ENCODE measurements at regions not wholly inside any gene's neighbourhood (a gene's known extent, or its start where the extent isn't known, plus 50 kb on each side); places are given as distances from the start of the nearest gene placed in this dataset.

DNA sequence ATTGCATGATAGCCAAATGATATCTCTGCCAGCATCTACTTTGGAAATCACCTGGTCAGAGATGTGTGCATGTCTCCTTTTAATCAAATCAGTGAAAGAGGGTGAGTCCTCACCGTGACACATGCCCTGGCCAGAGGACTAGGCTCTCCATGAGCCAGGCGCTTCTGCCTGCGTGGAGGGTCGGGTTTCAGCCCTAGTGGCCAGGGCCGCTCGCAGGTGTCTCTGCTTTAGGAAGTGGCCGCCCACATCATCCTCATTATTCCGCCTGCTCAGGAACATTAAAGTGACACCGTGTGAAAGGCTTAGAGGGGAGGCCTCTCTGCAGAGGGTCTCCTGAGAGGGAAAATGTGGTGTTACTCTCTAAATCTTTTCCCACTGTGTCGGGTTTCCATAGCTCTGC, 173.6 kb upstream of the PRKCQ start:
- Histone ChIP-seq H4K20me1 (ENCODE audit: insufficient read depth) (no peaks in the 10 kb centered on the region), H3K27me3 (ENCODE audit: insufficient read depth, low read length) (no peaks in the 10 kb centered on the region), H3K27ac (ENCODE audit: low read depth, low read length) (no peak overlapping the region), H2AFZ (ENCODE audit: low read depth, low read length, poor library complexity, severe bottlenecking) (no peak overlapping the region), H3K9me3 (ENCODE audit: control insufficient read depth in 1 of 2, insufficient read depth in 1 of 2, low read depth in 1 of 2, low read length in 2 of 2) (no peaks in the 10 kb centered on the region), H3K4me3 (replicated peaks in 1 of 2; ENCODE audit: low read depth in 1 of 2, low read length in 2 of 2) (no peak overlapping the region), H3K4me2 (ENCODE audit: low read length) (0 out of 2 replicates have a peak overlapping the region, but pooled peaks have one; percentile 4), H3K36me3 (ENCODE audit: control insufficient read depth in 1 of 2, insufficient read depth in 2 of 2, low read length in 2 of 2) (no peaks in the 10 kb centered on the region), H3K9me2 (ENCODE audit: insufficient read depth) (no peaks in the 10 kb centered on the region), H3K9ac (ENCODE audit: low read length) (no peak overlapping the region), H3K4me1 (ENCODE audit: control insufficient read depth in 1 of 2, insufficient read depth in 2 of 2, low read length in 2 of 2) (peaks cover 0 to 43% of the 10 kb centered on the region in 2 experiments; a peak in 2 of 4 replicates), H3K79me2 (ENCODE audit: insufficient read depth, low read length) (no peaks in the 10 kb centered on the region)
- DNase-seq (ENCODE audit: low read depth, low spot score) (no peak), ATAC-seq (peak; percentile 73)
- intact Hi-C loops (cut with micrococcal nuclease), result no loop called here
- TF ChIP-seq ZFX (IDR thresholded peaks at IDR 0.05), result no peak
- no peak for TF ChIP-seq POLR2A (IDR thresholded peaks at IDR 0.05; ENCODE audit: borderline replicate concordance, extremely low read depth, insufficient read depth, insufficient read length)
- TF ChIP-seq JUND (IDR thresholded peaks at IDR 0.05), result no peak
- TF ChIP-seq SP1 (IDR thresholded peaks at IDR 0.05; ENCODE audit: low read depth), result no peak
- no peak for TF ChIP-seq SIN3A (IDR thresholded peaks at IDR 0.05; ENCODE audit: low read depth)
- TF ChIP-seq FOSL1 (IDR thresholded peaks at IDR 0.05; ENCODE audit: low read depth), result no peak
- TF ChIP-seq CBX3 (IDR thresholded peaks at IDR 0.05; ENCODE audit: low read depth), result no peak
- no peak for TF ChIP-seq EZH2phosphoT487 (IDR thresholded peaks at IDR 0.05; ENCODE audit: borderline replicate concordance)
- TF ChIP-seq, protein P1, sequence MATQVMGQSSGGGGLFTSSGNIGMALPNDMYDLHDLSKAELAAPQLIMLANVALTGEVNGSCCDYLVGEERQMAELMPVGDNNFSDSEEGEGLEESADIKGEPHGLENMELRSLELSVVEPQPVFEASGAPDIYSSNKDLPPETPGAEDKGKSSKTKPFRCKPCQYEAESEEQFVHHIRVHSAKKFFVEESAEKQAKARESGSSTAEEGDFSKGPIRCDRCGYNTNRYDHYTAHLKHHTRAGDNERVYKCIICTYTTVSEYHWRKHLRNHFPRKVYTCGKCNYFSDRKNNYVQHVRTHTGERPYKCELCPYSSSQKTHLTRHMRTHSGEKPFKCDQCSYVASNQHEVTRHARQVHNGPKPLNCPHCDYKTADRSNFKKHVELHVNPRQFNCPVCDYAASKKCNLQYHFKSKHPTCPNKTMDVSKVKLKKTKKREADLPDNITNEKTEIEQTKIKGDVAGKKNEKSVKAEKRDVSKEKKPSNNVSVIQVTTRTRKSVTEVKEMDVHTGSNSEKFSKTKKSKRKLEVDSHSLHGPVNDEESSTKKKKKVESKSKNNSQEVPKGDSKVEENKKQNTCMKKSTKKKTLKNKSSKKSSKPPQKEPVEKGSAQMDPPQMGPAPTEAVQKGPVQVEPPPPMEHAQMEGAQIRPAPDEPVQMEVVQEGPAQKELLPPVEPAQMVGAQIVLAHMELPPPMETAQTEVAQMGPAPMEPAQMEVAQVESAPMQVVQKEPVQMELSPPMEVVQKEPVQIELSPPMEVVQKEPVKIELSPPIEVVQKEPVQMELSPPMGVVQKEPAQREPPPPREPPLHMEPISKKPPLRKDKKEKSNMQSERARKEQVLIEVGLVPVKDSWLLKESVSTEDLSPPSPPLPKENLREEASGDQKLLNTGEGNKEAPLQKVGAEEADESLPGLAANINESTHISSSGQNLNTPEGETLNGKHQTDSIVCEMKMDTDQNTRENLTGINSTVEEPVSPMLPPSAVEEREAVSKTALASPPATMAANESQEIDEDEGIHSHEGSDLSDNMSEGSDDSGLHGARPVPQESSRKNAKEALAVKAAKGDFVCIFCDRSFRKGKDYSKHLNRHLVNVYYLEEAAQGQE (IDR thresholded peaks at IDR 0.05; ENCODE audit: low read depth), result no peak
- no peak for TF ChIP-seq RAD21 (IDR thresholded peaks at IDR 0.05; ENCODE audit: low read depth)
- TF ChIP-seq ELF1 (IDR thresholded peaks at IDR 0.05; ENCODE audit: borderline replicate concordance, low read depth), result no peak
- TF ChIP-seq YY1 (IDR thresholded peaks at IDR 0.05; ENCODE audit: extremely low read depth, insufficient replicate concordance, low read depth, low read length), result no peak
- TF ChIP-seq, protein P2, sequence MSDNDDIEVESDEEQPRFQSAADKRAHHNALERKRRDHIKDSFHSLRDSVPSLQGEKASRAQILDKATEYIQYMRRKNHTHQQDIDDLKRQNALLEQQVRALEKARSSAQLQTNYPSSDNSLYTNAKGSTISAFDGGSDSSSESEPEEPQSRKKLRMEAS (IDR thresholded peaks at IDR 0.05), result no peak
- TF ChIP-seq SRF (IDR thresholded peaks at IDR 0.05; ENCODE audit: low read depth), result no peak
- POLR2A ChIA-PET, result no interaction called here
- CTCF ChIA-PET, result no interaction called here
- RAD21 ChIA-PET (ENCODE audit: low non-redundant PET in 1 of 2, low total read pairs in 2 of 2, uncharacterized antibody in 2 of 2, unreplicated experiment in 2 of 2), result no interaction called here
- BruUV-seq (replicated peaks), result no TSS peak

Measured in HCT116 (cell line).